ENCODE measurements at regions not wholly inside any gene's neighbourhood (a gene's known extent, or its start where the extent isn't known, plus 50 kb on each side); places are given as distances from the start of the nearest gene placed in this dataset.

DNA sequence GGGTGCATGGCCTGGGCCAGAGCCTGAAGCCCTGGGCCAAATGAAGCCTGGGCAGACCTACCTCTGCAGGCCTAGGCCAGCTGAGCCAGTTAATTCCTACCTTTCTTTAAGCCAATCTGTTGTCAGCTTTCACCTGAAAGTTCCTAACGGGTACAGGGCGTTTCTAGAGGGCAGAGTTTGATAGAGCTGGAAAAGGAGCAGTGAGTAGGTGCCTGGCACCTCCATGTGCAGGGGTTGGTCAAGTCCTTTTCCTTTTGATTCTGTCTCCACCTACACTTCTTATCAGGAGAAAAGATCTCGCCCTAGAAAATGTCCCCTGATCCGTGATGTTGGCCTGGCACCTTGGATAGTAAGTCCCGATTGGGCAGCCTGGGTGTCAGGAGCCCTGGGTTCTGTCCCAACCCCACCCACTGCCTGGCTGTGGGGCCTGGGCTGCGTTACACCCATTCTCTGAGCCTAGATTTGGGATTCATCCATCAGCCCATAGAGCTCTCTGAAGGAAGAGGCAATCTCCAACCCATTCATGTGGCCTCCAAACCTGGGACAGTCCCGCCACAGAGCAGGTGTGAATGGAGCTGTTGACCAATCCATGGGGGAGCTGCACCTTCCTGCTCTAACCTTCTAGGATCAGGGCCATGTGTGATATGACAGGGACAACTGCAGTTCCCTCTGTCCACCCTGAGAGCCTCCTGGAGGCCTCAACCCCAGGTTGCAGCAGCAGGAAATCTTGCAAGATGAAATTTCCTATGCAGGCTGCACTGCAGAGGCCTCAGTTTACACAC is 304.3 kb downstream of the MATN1 start:
- TF ChIP-seq, protein P1, sequence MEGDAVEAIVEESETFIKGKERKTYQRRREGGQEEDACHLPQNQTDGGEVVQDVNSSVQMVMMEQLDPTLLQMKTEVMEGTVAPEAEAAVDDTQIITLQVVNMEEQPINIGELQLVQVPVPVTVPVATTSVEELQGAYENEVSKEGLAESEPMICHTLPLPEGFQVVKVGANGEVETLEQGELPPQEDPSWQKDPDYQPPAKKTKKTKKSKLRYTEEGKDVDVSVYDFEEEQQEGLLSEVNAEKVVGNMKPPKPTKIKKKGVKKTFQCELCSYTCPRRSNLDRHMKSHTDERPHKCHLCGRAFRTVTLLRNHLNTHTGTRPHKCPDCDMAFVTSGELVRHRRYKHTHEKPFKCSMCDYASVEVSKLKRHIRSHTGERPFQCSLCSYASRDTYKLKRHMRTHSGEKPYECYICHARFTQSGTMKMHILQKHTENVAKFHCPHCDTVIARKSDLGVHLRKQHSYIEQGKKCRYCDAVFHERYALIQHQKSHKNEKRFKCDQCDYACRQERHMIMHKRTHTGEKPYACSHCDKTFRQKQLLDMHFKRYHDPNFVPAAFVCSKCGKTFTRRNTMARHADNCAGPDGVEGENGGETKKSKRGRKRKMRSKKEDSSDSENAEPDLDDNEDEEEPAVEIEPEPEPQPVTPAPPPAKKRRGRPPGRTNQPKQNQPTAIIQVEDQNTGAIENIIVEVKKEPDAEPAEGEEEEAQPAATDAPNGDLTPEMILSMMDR (IDR thresholded peaks at IDR 0.05): no peak
- TF ChIP-seq EP300 (IDR thresholded peaks at IDR 0.05): no peak
- TF ChIP-seq POLR2AphosphoS5 (IDR thresholded peaks at IDR 0.05): no peak
- no peak for TF ChIP-seq POLR2A (IDR thresholded peaks at IDR 0.05; ENCODE audit: low read depth)

Measured in esophagus muscularis mucosa (tissue), 4 donors.